HG03280 (cell line): ENCODE measurements at regions not wholly inside any gene's neighbourhood (a gene's known extent, or its start where the extent isn't known, plus 50 kb on each side); places are given as distances from the start of the nearest gene placed in this dataset.

Experiments used
- ATAC-seq: cut with Tn5 transposase; IDR thresholded peaks from one replicate; pipeline ENCODE4 v1.9.1; 2021; ENCODE audit warnings: mild to moderate bottlenecking, moderate library complexity; ENCODE audit not compliant: unreplicated experiment

DNA sequence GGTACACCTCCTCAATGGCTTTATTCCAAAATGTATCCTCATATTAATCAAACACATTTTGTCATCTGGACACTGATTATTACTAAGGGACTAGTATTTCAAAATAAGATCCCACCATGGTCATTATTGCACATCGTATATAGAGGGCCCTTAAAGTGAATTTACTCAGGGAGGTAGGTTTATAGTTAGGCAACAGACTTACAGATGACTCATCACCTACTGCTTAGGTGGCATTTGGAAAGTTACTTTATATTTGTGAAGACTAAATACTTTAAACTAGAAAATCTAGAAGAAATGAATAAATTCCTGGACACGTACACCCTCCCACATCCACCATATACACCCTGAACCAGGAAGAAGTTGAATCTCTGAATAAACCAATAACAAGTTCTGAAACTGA, 353.0 kb downstream of the KCTD12 start:
- no peak for ATAC-seq

- ATAC-seq, result no peak
Measured at GRCh38 chr13:76527041-76527440, 359.2 kb downstream of the KCTD12 start.

DNA sequence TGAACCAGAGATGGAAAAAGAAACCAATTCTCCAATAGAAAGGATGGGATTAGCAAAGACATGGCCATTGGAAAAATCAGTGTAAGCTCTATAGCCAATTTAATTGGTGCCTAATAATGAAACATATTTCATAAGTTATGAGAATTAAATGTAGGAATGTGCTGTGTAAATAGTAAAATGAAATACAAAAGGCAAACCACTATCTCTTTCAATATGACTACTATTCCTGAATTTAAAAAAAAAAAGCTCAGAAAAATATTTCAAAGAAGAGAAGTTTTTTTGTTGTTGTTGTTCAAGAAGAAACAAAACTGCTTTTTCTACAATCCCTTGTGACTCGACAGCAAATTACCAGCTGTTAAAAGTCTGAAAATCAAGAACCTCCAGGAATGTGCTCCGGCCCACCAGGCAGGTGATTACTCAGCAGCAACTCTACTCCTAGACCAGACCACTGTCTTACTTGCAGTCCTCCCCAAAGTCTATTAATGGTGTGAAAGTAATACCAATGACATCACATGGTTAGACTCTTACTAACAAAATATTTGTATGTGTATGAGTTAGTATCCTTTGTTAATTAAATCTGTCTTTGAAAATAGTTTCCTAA, 362.4 kb downstream of the KCTD12 start:
- ATAC-seq, result peak; percentile 21

DNA sequence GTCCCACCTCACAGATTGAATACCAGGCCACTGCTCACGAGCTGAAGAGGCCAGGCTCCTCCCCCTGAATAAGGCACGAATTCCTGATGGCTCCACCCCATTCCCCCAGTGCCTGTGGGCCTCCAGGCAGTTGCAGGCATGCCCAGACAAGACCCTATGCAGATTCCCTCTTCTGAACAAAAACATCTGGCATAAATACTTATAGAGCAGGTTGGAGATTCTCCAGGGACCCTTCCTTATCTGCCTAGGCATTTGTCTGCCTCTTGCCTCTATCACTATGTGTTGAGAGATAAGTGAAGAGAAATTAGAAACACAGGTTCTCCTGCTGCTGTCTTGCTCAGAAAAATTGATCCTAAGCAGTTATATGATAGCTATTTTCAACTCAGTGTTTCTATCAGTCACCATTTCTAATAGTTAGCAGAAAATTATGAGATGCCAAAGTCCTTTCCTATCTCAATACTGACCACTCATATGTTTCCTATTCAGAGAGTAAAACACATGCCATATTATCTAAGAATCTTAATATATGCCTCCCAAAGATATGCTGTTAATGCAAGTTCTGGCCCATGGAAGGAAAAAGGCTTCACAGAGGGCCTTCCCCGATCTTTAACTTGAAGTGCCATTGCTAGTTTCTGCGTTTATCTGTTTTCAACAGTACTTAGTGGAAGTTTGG, 364.0 kb downstream of the KCTD12 start:
- ATAC-seq, result no peak

DNA sequence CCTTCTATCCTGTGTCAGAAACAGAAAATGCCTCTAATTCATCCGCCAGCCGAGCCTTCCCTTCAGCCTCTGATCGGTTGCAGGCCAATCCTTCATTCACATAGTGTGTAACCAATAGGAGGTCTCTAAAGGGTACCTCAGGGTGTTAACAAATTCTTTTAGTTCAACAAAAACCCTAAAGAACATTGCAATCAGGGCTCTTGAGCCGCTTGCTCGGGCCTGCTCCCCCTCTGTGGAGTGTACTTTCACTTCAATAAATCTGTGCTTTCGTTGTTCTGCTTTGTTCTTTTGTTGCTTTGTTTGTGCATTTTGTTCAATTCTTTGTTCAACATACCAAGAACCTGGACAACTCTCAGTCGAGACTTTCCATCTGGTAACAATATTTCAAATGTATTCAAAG, 366.5 kb downstream of the KCTD12 start:
- no peak for ATAC-seq

GRCh38 chr13:76516586-76516985, 369.6 kb downstream of the KCTD12 start:
- no peak for ATAC-seq

- ATAC-seq, result no peak
Measured at GRCh38 chr13:76516013-76516412, 370.2 kb downstream of the KCTD12 start.

DNA sequence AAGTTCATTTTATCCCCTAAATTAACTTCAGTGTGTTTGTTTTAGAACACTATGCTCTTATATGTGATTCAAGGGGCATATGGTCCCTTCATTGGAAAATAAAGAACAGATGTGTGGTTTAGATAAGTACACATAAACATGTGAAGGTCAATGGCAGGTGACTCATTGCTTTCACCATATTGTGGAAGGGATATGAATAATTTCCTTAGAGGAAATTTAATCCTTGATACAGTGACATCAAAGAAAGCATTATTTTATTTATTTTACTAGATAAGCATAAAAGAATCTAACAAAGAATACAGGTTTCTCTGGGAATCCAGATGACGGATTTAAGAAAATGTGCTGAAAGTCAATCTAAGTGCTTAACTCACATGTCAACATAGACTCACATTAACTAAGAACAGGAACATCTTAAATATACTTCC, 373.5 kb downstream of the KCTD12 start:
- ATAC-seq, result no peak

DNA sequence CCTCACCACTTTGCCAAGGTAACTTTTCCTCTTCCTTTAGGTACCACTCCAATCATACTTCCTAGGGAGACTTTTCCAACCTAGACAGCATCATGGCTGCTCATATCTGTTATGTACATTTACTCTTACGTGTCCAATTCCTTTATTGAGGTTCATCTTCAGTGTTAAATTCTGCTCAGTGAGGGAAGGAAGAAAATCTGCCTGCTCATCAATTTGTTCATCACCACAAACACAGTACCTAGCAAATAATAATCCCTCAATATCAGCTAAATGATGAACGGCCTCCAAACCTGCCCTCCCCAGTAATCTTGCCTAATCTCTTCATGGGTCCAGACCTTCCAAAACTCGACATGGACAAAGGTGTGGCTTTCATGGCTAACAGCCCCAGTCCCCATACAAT, 380.8 kb downstream of the KCTD12 start:
- ATAC-seq, result no peak

GRCh38 chr13:76503766-76504165, 382.4 kb downstream of the KCTD12 start:
- no peak for ATAC-seq

DNA sequence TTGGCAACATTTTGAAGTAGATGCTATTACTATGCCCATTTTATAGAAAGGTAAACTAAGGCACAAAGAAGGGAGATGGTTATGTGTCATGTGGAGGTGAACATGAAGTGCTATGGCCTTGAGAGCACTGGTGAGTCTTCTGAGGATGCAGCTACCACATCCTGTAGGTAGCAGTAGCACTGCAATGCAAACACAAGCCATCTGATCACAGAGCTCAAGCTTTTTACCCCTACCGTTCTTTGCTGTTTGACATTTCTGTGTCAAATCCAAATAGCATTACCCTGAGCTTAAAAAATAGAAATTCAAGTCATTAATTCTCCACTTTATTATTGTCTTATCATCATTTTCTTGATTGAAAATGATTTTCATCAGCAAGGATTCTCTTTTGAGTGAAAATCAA, 382.9 kb downstream of the KCTD12 start:
- ATAC-seq, result no peak

- ATAC-seq, result no peak
Measured at GRCh38 chr13:76500894-76501293, 385.3 kb downstream of the KCTD12 start.

DNA sequence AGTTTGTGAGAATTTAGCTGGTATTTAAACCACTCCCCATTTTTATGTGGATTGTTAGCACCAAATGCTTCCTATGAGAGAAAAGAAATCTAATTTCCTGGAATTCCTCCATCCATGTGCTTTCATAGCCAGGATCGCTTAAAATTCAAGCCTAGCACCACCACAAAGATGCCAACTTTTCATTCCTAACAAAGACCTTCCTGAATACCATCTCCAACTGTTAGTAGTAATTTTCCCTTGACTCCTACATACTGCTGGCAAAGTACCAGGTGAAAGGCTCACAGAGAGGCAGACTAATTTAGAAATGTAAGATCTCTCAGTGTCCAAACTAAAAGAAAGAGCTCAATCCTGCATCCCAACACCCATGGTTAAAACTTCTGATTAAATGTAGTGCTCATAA, 386.3 kb downstream of the KCTD12 start:
- no peak for ATAC-seq

- ATAC-seq, result no peak
Measured at GRCh38 chr13:76489274-76489673, 396.9 kb downstream of the KCTD12 start.

- no peak for ATAC-seq
Measured at GRCh38 chr13:76481738-76482137, 404.5 kb downstream of the KCTD12 start.

DNA sequence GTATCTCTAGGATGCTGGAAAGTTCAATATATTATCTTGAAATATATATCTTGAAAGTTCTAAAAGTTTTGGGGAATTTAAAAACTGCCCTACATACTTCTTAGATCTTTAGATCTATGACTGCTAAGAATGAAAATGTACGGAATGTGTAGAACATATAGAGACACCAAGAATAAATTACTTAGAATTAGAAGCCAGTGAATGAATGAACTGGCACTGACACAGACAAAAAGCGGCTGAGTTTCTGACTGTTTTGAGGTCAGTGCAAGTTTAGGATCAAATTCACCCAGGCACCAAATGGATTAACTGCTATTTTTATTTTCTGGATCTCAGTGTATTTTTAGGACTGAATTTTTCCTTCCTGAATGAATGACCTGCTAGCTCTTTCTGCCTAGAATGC, 411.2 kb downstream of the KCTD12 start:
- ATAC-seq, result no peak

GRCh38 chr13:76474356-76474755, 411.8 kb downstream of the KCTD12 start:
- no peak for ATAC-seq

GRCh38 chr13:76473552-76474134, 412.6 kb downstream of the KCTD12 start:
- peak; percentile 99 for ATAC-seq

GRCh38 chr13:76472916-76473315, 413.3 kb downstream of the KCTD12 start:
- ATAC-seq, result no peak

GRCh38 chr13:76471486-76471885, 414.7 kb downstream of the KCTD12 start:
- ATAC-seq, result no peak

DNA sequence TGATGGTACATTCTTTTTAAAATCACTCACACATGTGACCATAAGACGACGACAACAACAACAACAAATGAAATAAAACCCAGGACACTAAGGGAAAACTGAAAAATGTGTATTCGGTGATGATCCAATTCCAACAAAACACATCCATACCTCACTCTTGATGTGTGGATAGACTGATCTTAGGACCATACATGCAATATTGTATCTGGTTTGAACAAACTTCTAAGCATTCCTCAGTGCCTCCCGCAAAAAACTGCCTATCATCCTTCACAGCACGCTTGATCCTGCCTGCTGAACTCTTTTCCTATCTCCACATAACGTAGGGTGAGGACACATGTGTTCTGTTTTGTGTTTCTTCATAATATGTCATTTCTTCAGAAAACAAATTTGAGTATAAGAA, 415.2 kb downstream of the KCTD12 start:
- no peak for ATAC-seq

DNA sequence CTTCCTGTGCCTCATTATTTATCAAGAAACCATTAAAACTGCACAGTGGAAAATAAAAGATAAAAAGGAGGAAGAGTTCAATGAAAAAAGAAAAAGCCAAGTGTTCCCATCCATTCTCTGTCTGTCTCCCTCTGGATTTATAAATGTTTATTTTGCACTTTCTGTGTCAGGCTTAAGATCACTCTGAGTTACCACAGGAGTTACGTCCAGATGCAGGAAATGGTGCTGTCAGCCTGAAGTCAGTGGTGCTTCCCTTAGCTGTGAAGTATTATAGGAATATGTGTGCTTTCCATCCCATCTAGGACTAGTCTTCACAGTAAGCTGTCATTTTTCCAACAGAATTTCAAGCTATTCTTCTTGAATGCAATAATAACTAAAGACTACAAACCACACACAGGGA, 420.2 kb downstream of the KCTD12 start:
- no peak for ATAC-seq

DNA sequence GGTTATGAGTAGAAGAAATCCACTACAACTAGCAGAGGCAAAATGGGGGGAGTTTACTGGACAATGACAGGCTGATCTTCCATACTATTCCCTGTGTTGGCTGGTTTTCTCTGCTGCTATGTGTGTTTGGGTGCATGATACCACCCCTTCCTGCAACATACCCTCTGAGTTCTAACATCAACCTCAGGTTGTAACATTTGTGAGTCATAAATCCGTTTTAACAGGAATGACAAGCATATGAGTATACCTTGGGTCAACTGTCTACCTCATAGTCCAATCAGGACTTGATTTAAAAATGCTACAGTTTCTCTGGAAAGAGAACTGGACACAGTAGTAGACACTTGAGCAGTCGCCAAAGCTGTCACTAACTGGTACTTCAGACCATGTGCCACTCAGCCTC, 422.9 kb downstream of the KCTD12 start:
- ATAC-seq, result no peak
